ENCODE measurements at regions not wholly inside any gene's neighbourhood (a gene's known extent, or its start where the extent isn't known, plus 50 kb on each side); places are given as distances from the start of the nearest gene placed in this dataset.

GRCh38 chr13:57044910-57045309, 95.8 kb upstream of the PRR20A start:
- TF ChIP-seq, protein P1, sequence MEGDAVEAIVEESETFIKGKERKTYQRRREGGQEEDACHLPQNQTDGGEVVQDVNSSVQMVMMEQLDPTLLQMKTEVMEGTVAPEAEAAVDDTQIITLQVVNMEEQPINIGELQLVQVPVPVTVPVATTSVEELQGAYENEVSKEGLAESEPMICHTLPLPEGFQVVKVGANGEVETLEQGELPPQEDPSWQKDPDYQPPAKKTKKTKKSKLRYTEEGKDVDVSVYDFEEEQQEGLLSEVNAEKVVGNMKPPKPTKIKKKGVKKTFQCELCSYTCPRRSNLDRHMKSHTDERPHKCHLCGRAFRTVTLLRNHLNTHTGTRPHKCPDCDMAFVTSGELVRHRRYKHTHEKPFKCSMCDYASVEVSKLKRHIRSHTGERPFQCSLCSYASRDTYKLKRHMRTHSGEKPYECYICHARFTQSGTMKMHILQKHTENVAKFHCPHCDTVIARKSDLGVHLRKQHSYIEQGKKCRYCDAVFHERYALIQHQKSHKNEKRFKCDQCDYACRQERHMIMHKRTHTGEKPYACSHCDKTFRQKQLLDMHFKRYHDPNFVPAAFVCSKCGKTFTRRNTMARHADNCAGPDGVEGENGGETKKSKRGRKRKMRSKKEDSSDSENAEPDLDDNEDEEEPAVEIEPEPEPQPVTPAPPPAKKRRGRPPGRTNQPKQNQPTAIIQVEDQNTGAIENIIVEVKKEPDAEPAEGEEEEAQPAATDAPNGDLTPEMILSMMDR (IDR thresholded peaks at IDR 0.05; ENCODE audit: low read depth, low read length, missing input control): no peak
- TF ChIP-seq YY1 (IDR thresholded peaks at IDR 0.05): no peak
- TF ChIP-seq REST (IDR thresholded peaks at IDR 0.05): no peak
- TF ChIP-seq RAD21 (IDR thresholded peaks at IDR 0.05): no peak
- TF ChIP-seq SP1 (IDR thresholded peaks at IDR 0.05): no peak
- no peak for TF ChIP-seq RXRA (IDR thresholded peaks at IDR 0.05)
- TF ChIP-seq TAF1 (conservative IDR thresholded peaks at IDR 0.05): no peak
- TF ChIP-seq, protein P2, sequence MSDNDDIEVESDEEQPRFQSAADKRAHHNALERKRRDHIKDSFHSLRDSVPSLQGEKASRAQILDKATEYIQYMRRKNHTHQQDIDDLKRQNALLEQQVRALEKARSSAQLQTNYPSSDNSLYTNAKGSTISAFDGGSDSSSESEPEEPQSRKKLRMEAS (IDR thresholded peaks at IDR 0.05): no peak
- no peak for TF ChIP-seq HNF4G (IDR thresholded peaks at IDR 0.05)
- TF ChIP-seq NR2F2 (IDR thresholded peaks at IDR 0.05): no peak
- no peak for TF ChIP-seq EGR1 (IDR thresholded peaks at IDR 0.05; ENCODE audit: low read depth in 2 of 2)
- TF ChIP-seq FOXA1 (IDR thresholded peaks at IDR 0.05): no peak
- no peak for TF ChIP-seq HNF4A (conservative IDR thresholded peaks at IDR 0.05)
